ENCODE measurements at regions not wholly inside any gene's neighbourhood (a gene's known extent, or its start where the extent isn't known, plus 50 kb on each side); places are given as distances from the start of the nearest gene placed in this dataset.

- FAIRE-seq = no peak
Observed at GRCh38 chr16:48949636-48950035, 332.0 kb downstream of the CBLN1 start.

GRCh38 chr16:48948911-48949310 lies 332.7 kb downstream of the CBLN1 start:
- DNase-seq (ENCODE audit: low spot score) (no peak), FAIRE-seq (no peak)

More at GRCh38 chr16:48949636-48950035, 332.0 kb downstream of the CBLN1 start:
- DNase-seq (ENCODE audit: low spot score) = no peak

DNA sequence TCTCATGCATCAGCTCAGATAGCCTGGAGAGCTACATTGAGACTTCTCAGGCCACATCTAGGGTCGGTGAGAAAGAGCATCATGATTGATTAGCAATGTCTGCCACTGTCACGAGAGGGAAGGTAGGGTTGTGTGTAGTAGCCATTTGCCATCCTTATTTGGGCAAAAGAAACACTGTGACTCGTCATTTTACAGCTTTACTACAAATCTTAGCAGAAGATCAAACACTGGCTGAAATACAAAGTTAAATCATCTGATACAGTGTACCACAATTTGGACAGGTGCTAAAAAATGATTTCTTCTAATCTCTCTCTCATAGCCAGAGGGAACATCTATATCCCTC lies 334.3 kb downstream of the CBLN1 start:
- DNase-seq (ENCODE audit: low spot score) (no peak), FAIRE-seq (no peak)

GRCh38 chr16:48946686-48947370 lies 334.8 kb downstream of the CBLN1 start:
- DNase-seq (ENCODE audit: low spot score) = no peak
- no peak for FAIRE-seq

GRCh38 chr16:48942996-48943395 lies 333.0 kb upstream of the N4BP1 start:
- FAIRE-seq (no peak), DNase-seq (ENCODE audit: low spot score) (no peak)

- DNase-seq (ENCODE audit: low spot score) (no peak), FAIRE-seq (no peak)
Observed at GRCh38 chr16:48936811-48937210, 326.8 kb upstream of the N4BP1 start.

DNA sequence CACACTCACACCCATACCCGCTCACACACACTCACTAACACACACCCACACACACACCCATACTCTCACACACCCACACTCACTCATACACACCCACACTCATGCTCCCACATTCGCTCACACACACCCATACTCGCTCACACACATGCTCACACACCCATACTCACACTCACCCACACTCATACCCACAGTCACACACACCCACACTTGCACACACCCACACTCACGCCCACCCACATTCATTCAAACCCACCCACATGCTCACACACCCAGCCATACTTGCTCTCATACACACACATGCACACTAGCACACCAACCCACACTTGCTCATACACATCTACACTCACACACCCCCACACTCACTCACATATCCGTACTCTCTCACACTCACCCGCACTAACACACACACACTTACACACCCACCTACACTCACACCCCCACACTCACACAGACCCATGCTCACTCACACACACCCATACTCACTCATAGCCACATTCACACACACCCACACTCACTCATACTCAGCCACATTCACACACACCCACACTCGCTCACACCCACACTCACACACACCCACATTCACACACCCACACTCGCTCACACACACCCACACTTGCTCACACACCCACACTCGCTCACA lies 322.4 kb upstream of the N4BP1 start:
- FAIRE-seq (no peak), DNase-seq (ENCODE audit: low spot score) (no peak)

GRCh38 chr16:48930951-48931553 lies 321.1 kb upstream of the N4BP1 start:
- no peak for FAIRE-seq
- no peak for DNase-seq (ENCODE audit: low spot score)

DNA sequence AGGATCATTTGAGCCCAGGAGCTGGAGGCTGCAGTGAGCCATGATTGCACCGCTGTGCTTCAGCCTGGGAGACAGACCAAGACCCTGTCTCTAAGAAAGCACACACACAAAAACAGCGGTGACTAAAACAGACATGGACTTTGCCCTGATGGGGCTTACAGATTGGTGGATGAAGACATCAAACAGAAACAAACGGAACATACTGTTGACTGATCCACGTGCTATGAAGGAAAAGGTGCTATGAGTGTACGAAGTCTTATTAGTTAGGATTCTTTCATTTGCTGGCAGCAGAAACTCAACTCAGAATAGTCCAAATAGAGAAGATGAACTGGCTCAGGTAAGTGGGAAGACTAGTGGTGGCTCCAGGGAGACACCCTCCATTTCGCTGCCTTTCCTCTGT lies 309.8 kb upstream of the N4BP1 start:
- DNase-seq (ENCODE audit: low spot score) (no peak), FAIRE-seq (no peak)

- peak; percentile 74 for FAIRE-seq
- peak; percentile 78 for DNase-seq (ENCODE audit: low spot score)
Observed at GRCh38 chr16:48918520-48919258, 308.7 kb upstream of the N4BP1 start.

GRCh38 chr16:48916566-48916965 lies 306.6 kb upstream of the N4BP1 start:
- DNase-seq (ENCODE audit: low spot score) (no peak), FAIRE-seq (no peak)

GRCh38 chr16:48914070-48914469 lies 304.1 kb upstream of the N4BP1 start:
- FAIRE-seq = no peak

GRCh38 chr16:48913384-48913783 lies 303.4 kb upstream of the N4BP1 start:
- FAIRE-seq (no peak), DNase-seq (ENCODE audit: low spot score) (no peak)

More at GRCh38 chr16:48914070-48914469, 304.1 kb upstream of the N4BP1 start:
- DNase-seq (ENCODE audit: low spot score) = no peak

DNA sequence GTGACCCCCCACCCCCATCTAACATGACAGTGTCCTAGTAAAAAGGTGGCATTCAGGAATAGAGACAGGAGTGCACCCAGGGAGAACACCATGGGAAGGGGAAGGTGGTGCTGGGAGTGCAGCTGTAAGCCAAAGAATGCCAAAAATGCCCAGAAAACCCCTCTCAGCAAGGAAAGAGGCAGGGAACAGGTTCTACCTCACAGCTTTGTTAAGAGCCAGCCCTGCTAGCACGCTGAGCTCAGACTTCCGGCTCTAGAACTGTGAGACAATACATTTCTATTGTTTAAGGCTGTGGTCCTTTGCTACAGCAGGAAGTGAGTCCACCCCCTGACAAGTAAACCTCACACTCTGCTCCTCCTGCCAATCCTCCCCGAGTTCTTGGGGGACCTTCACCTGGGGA lies 302.4 kb upstream of the N4BP1 start:
- FAIRE-seq = no peak
- no peak for DNase-seq (ENCODE audit: low spot score)

- no peak for FAIRE-seq
Observed at GRCh38 chr16:48911700-48912099, 301.7 kb upstream of the N4BP1 start.

DNA sequence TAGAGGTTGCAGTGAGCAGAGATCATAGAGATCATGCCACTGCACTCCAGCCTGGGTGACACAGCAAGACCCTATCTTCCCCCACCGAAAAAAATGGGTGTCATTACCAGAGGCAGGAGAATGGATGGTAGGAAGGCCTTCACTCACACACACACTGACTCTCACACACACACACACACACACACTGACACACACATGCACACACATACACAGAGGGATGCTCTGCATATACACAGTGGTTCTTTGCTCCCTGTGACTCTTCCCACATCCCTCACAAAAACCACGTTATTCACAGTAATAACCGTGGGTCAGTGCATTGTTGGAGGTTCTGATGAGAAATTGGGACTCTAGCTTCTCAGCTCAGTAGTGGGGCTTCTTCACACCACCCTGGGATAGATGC lies 300.2 kb upstream of the N4BP1 start:
- no peak for DNase-seq (ENCODE audit: low spot score)
- FAIRE-seq = no peak

More at GRCh38 chr16:48911700-48912099, 301.7 kb upstream of the N4BP1 start:
- DNase-seq (ENCODE audit: low spot score) = no peak

GRCh38 chr16:48909231-48909630 lies 299.3 kb upstream of the N4BP1 start:
- DNase-seq (ENCODE audit: low spot score) (no peak), FAIRE-seq (no peak)

- DNase-seq (ENCODE audit: low spot score) (peak; percentile 14), FAIRE-seq (no peak)
Observed at GRCh38 chr16:48907906-48908634, 298.1 kb upstream of the N4BP1 start.

GRCh38 chr16:48905632-48906505 lies 295.9 kb upstream of the N4BP1 start:
- no peak for FAIRE-seq

GRCh38 chr16:48904333-48904732 lies 294.4 kb upstream of the N4BP1 start:
- FAIRE-seq = no peak
- DNase-seq (ENCODE audit: low spot score) = no peak

More at GRCh38 chr16:48905632-48906505, 295.9 kb upstream of the N4BP1 start:
- no peak for DNase-seq (ENCODE audit: low spot score)

Data from RCC 7860 (cell line).